DOHH2 (cell line): ENCODE measurements at regions not wholly inside any gene's neighbourhood (a gene's known extent, or its start where the extent isn't known, plus 50 kb on each side); places are given as distances from the start of the nearest gene placed in this dataset.

Experiments used
- H3F3A ChIP-seq: fragments of 200-600 bp; sonication (generic), shearing (Covaris generic); 2 replicates; pipeline ENCODE4 v1.6.0; 2016; ENCODE audit warnings: antibody characterized with exemption, mild to moderate bottlenecking; ENCODE audit not compliant: control insufficient read depth, insufficient read depth
- H3K27ac ChIP-seq: fragments of 200-600 bp; sonication (generic); 2 replicates; pipeline ENCODE4 v1.5.1; 2014; ENCODE audit warnings: low read depth, mild to moderate bottlenecking, low read length, moderate library complexity
- H3K27me3 ChIP-seq: fragments of 200-600 bp; sonication (generic); 2 replicates; pipeline ENCODE4 v1.6.1; 2014; ENCODE audit warnings: mild to moderate bottlenecking, low read length, mixed read lengths; ENCODE audit not compliant: control insufficient read depth
- H3K36me3 ChIP-seq: fragments of 200-600 bp; sonication (generic); 2 replicates; pipeline ENCODE4 v1.6.1; 2014; ENCODE audit warnings: mild to moderate bottlenecking, low read length, moderate library complexity, mixed read lengths; ENCODE audit not compliant: control insufficient read depth
- H3K4me1 ChIP-seq: fragments of 200-600 bp; sonication (generic); 2 replicates; pipeline ENCODE4 v1.6.1; 2014; ENCODE audit warnings: mild to moderate bottlenecking, low read length, mixed read lengths; ENCODE audit not compliant: control insufficient read depth
- H3K4me2 ChIP-seq: fragments of 200-600 bp; sonication (generic); 2 replicates; pipeline ENCODE4 v1.6.0; 2014; ENCODE audit warnings: mild to moderate bottlenecking, low read length, moderate library complexity
- H3K4me3 ChIP-seq: fragments of 200-600 bp; sonication (generic); 2 replicates; pipeline ENCODE4 v1.5.1; 2014; ENCODE audit warnings: mild to moderate bottlenecking, low read length, mixed read lengths
- H3K79me2 ChIP-seq: fragments of 200-600 bp; sonication (generic); 2 replicates; pipeline ENCODE4 v1.6.1; 2014; ENCODE audit warnings: mild to moderate bottlenecking, low read length, mixed read lengths; ENCODE audit not compliant: control insufficient read depth
- H3K9me2 ChIP-seq: fragments of 200-600 bp; sonication (generic); replicated peaks from 2 replicates; pipeline ENCODE4 v1.6.1; 2014; ENCODE audit warnings: mild to moderate bottlenecking, low read length, mixed read lengths; ENCODE audit not compliant: control insufficient read depth
- H3K9me3 ChIP-seq: fragments of 200-600 bp; sonication (generic); 2 replicates; pipeline ENCODE4 v1.6.1; 2014; ENCODE audit warnings: antibody characterized with exemption, low read length, mixed read lengths; ENCODE audit not compliant: control insufficient read depth, insufficient read depth
- H4K20me1 ChIP-seq: fragments of 200-600 bp; sonication (generic); 2 replicates; pipeline ENCODE4 v1.6.0; 2014; ENCODE audit warnings: low read depth, mild to moderate bottlenecking, antibody characterized with exemption, low read length, moderate library complexity; ENCODE audit not compliant: control insufficient read depth, insufficient read depth
- CTCF ChIP-seq: fragments of 200-600 bp; sonication (generic); IDR thresholded peaks from one replicate; pipeline ENCODE4 v1.5.1; 2014; ENCODE audit warnings: antibody characterized with exemption, mild to moderate bottlenecking, low read depth, low read length; ENCODE audit not compliant: poor library complexity, severe bottlenecking
- EZH2phosphoT487 ChIP-seq: fragments of 200-600 bp; sonication (generic); IDR thresholded peaks from 2 replicates; pipeline ENCODE4 v1.6.1; 2017; ENCODE audit warnings: borderline replicate concordance, mild to moderate bottlenecking, antibody characterized with exemption, low read length, moderate library complexity, mixed read lengths

- H3K27ac ChIP-seq, result no peak overlapping the region
Observed at GRCh38 chr3:24545887-24546286, 51.2 kb upstream of the THRB start.

GRCh38 chr3:24548278-24548677 is 53.6 kb upstream of the THRB start:
- no peak overlapping the region for H3K4me3 ChIP-seq
- no peaks in the 10 kb centered on the region for H3K36me3 ChIP-seq
- no peaks in the 10 kb centered on the region for H3K9me3 ChIP-seq
- H3K79me2 ChIP-seq, result no peaks in the 10 kb centered on the region
- no peaks in the 10 kb centered on the region for H3F3A ChIP-seq
- H3K9me2 ChIP-seq, result no peaks in the 10 kb centered on the region
- H3K4me1 ChIP-seq, result no peaks in the 10 kb centered on the region
- no peaks in the 10 kb centered on the region for H4K20me1 ChIP-seq
- TF ChIP-seq EZH2phosphoT487, result no peak
- TF ChIP-seq CTCF, result no peak
- no peak overlapping the region for H3K27ac ChIP-seq
- H3K27me3 ChIP-seq, result no peaks in the 10 kb centered on the region
- H3K4me2 ChIP-seq, result no peak overlapping the region

More at GRCh38 chr3:24545887-24546286, 51.2 kb upstream of the THRB start:
- Histone ChIP-seq H3K4me1 (no peaks in the 10 kb centered on the region), H3K4me3 (no peak overlapping the region), H3K36me3 (no peaks in the 10 kb centered on the region), H3K27me3 (no peaks in the 10 kb centered on the region), H3K4me2 (no peak overlapping the region), H3K9me3 (no peaks in the 10 kb centered on the region), H3F3A (no peaks in the 10 kb centered on the region), H3K9me2 (no peaks in the 10 kb centered on the region), H3K79me2 (no peaks in the 10 kb centered on the region), H4K20me1 (no peaks in the 10 kb centered on the region)
- TF ChIP-seq CTCF, result no peak
- TF ChIP-seq EZH2phosphoT487, result no peak

GRCh38 chr3:24550588-24550987 is 55.9 kb upstream of the THRB start:
- no peaks in the 10 kb centered on the region for H3F3A ChIP-seq
- TF ChIP-seq EZH2phosphoT487 (no peak), CTCF (no peak)
- H3K36me3 ChIP-seq, result no peaks in the 10 kb centered on the region

GRCh38 chr3:24551626-24552025 is 57.0 kb upstream of the THRB start:
- no peaks in the 10 kb centered on the region for H3K9me2 ChIP-seq
- no peaks in the 10 kb centered on the region for H3K36me3 ChIP-seq
- no peak for TF ChIP-seq EZH2phosphoT487
- no peak for TF ChIP-seq CTCF
- H3K9me3 ChIP-seq, result no peaks in the 10 kb centered on the region
- H3K4me1 ChIP-seq, result no peaks in the 10 kb centered on the region
- no peaks in the 10 kb centered on the region for H3F3A ChIP-seq
- no peak overlapping the region for H3K4me3 ChIP-seq
- H3K27ac ChIP-seq, result no peak overlapping the region
- no peaks in the 10 kb centered on the region for H3K79me2 ChIP-seq
- no peak overlapping the region for H3K4me2 ChIP-seq
- H3K27me3 ChIP-seq, result no peaks in the 10 kb centered on the region
- no peaks in the 10 kb centered on the region for H4K20me1 ChIP-seq

More at GRCh38 chr3:24550588-24550987, 55.9 kb upstream of the THRB start:
- Histone ChIP-seq H3K27me3 (no peaks in the 10 kb centered on the region), H3K27ac (no peak overlapping the region), H3K4me1 (no peaks in the 10 kb centered on the region), H3K4me2 (no peak overlapping the region), H3K79me2 (no peaks in the 10 kb centered on the region), H3K9me2 (no peaks in the 10 kb centered on the region), H3K9me3 (no peaks in the 10 kb centered on the region), H4K20me1 (no peaks in the 10 kb centered on the region), H3K4me3 (no peak overlapping the region)
